Epithelial cell of esophagus (primary cell): ENCODE measurements at regions not wholly inside any gene's neighbourhood (a gene's known extent, or its start where the extent isn't known, plus 50 kb on each side); places are given as distances from the start of the nearest gene placed in this dataset.
"Not testable (repeated sequence)": the region's sequence is repeated elsewhere in the genome, so short reads cannot be mapped to it uniquely, and the experiment has no call there.

Source experiments
- DNase-seq: peaks from one replicate; pipeline ENCODE4 v3.0.0; 2010; ENCODE audit warnings: low read depth
- H3K4me3 ChIP-seq: 2 replicates; pipeline ENCODE4 v1.5.1; 2011; ENCODE audit warnings: mild to moderate bottlenecking, low read length, control low read depth
- CTCF ChIP-seq: IDR thresholded peaks from 2 replicates; pipeline ENCODE4 v1.5.1; 2011; ENCODE audit warnings: low read depth, mild to moderate bottlenecking, low read length, control low read depth, inconsistent platforms; ENCODE audit not compliant: insufficient read depth; ENCODE audit errors: missing control alignments

GRCh38 chr15:69704700-69705099, 252.1 kb downstream of the RPLP1 start:
- no peak overlapping the region for H3K4me3 ChIP-seq
- DNase-seq = no peak
- no peak for TF ChIP-seq CTCF

- DNase-seq = no peak
Measured at GRCh38 chr15:69706353-69707097, 253.9 kb downstream of the RPLP1 start.

GRCh38 chr15:69707241-69707640, 254.6 kb downstream of the RPLP1 start:
- DNase-seq = not testable (repeated sequence)

More at GRCh38 chr15:69706353-69707097, 253.9 kb downstream of the RPLP1 start:
- TF ChIP-seq CTCF = no peak
- no peak overlapping the region for H3K4me3 ChIP-seq

GRCh38 chr15:69708436-69709122, 256.0 kb downstream of the RPLP1 start:
- not testable (repeated sequence) for H3K4me3 ChIP-seq, DNase-seq

More at GRCh38 chr15:69707241-69707640, 254.6 kb downstream of the RPLP1 start:
- H3K4me3 ChIP-seq = not testable (repeated sequence)

GRCh38 chr15:69712991-69713390, 260.4 kb downstream of the RPLP1 start:
- DNase-seq = no peak
- no peak overlapping the region for H3K4me3 ChIP-seq
- no peak for TF ChIP-seq CTCF

- H3K4me3 ChIP-seq = no peak overlapping the region
- no peak for DNase-seq
- no peak for TF ChIP-seq CTCF
Measured at GRCh38 chr15:69713726-69714559, 261.3 kb downstream of the RPLP1 start.

- no peak overlapping the region for H3K4me3 ChIP-seq
- no peak for DNase-seq
- no peak for TF ChIP-seq CTCF
Measured at GRCh38 chr15:69715210-69715609, 262.6 kb downstream of the RPLP1 start.
